Skin epidermis (tissue), 12 donors: ENCODE measurements at regions not wholly inside any gene's neighbourhood (a gene's known extent, or its start where the extent isn't known, plus 50 kb on each side); places are given as distances from the start of the nearest gene placed in this dataset.

ENCODE experiments used
- H3K27ac ChIP-seq, 21 experiments: fragments of 200-600 bp; sonication (generic) in 11 of 21; one replicate each; pipeline ENCODE4 v1.5.0; 2020; ENCODE audit warnings: mild to moderate bottlenecking in 3 of 21, inconsistent platforms in 2 of 21, moderate library complexity in 2 of 21
- H3K4me3 ChIP-seq, 7 experiments: fragments of 200-600 bp; sonication (generic) in 2 of 7; one replicate each; pipeline ENCODE4 v1.5.0; 2020; ENCODE audit warnings: inconsistent platforms in 2 of 7, mild to moderate bottlenecking in 2 of 7, moderate library complexity in 1 of 7

GRCh38 chr15:38864827-38865581 lies 300.4 kb upstream of the RASGRP1 start:
- H3K4me3 ChIP-seq, result no peak overlapping the region

GRCh38 chr15:38867556-38867955 lies 302.9 kb upstream of the RASGRP1 start:
- H3K27ac ChIP-seq, result no peak overlapping the region
- H3K4me3 ChIP-seq, result no peak overlapping the region

More at GRCh38 chr15:38864827-38865581, 300.4 kb upstream of the RASGRP1 start:
- H3K27ac ChIP-seq, result peak overlapping the region in 8 of 21 experiments; percentile 6 to 64 (median 32)

GRCh38 chr15:38868326-38869114 lies 303.9 kb upstream of the RASGRP1 start:
- peak overlapping the region in 1 of 21 experiments; percentile 7 for H3K27ac ChIP-seq
- H3K4me3 ChIP-seq, result no peak overlapping the region

GRCh38 chr15:38871638-38872037 lies 307.0 kb upstream of the RASGRP1 start:
- no peak overlapping the region for H3K27ac ChIP-seq
- H3K4me3 ChIP-seq, result no peak overlapping the region

- no peak overlapping the region for H3K4me3 ChIP-seq
- H3K27ac ChIP-seq, result no peak overlapping the region
These were observed 308.1 kb upstream of the RASGRP1 start for GRCh38 chr15:38872732-38873131.

- no peak overlapping the region for H3K27ac ChIP-seq
- H3K4me3 ChIP-seq, result no peak overlapping the region
These were observed 308.5 kb upstream of the RASGRP1 start for GRCh38 chr15:38873158-38873557.

GRCh38 chr15:38874464-38874863 lies 309.9 kb upstream of the RASGRP1 start:
- no peak overlapping the region for H3K4me3 ChIP-seq
- no peak overlapping the region for H3K27ac ChIP-seq

GRCh38 chr15:38876211-38876610 lies 311.6 kb upstream of the RASGRP1 start:
- H3K27ac ChIP-seq, result no peak overlapping the region
- H3K4me3 ChIP-seq, result no peak overlapping the region

- Histone ChIP-seq H3K27ac (no peak overlapping the region), H3K4me3 (no peak overlapping the region)
These were observed 312.0 kb upstream of the RASGRP1 start for GRCh38 chr15:38876621-38877020.

GRCh38 chr15:38877471-38877870 lies 312.9 kb upstream of the RASGRP1 start:
- Histone ChIP-seq H3K27ac (no peak overlapping the region), H3K4me3 (no peak overlapping the region)

GRCh38 chr15:38878026-38878425 lies 313.4 kb upstream of the RASGRP1 start:
- no peak overlapping the region for H3K27ac ChIP-seq
- H3K4me3 ChIP-seq, result no peak overlapping the region

- no peak overlapping the region for H3K27ac ChIP-seq
- no peak overlapping the region for H3K4me3 ChIP-seq
These were observed 314.3 kb upstream of the RASGRP1 start for GRCh38 chr15:38878926-38879325.

GRCh38 chr15:38879909-38880471 lies 315.4 kb upstream of the RASGRP1 start:
- Histone ChIP-seq H3K27ac (peak overlapping the region in 1 of 21 experiments; percentile 62), H3K4me3 (no peak overlapping the region)

- Histone ChIP-seq H3K27ac (no peak overlapping the region), H3K4me3 (no peak overlapping the region)
These were observed 317.6 kb upstream of the RASGRP1 start for GRCh38 chr15:38882221-38882620.

- H3K4me3 ChIP-seq, result no peak overlapping the region
- H3K27ac ChIP-seq, result peak overlapping the region in 1 of 21 experiments; percentile 16
These were observed 319.4 kb upstream of the RASGRP1 start for GRCh38 chr15:38883987-38884386.

GRCh38 chr15:38885001-38885400 lies 320.4 kb upstream of the RASGRP1 start:
- peak overlapping the region in 2 of 21 experiments; percentile 3 to 38 for H3K27ac ChIP-seq
- no peak overlapping the region for H3K4me3 ChIP-seq

GRCh38 chr15:38885471-38885952 lies 320.9 kb upstream of the RASGRP1 start:
- H3K27ac ChIP-seq, result peak overlapping the region in 2 of 21 experiments; percentile 3 to 38
- H3K4me3 ChIP-seq, result no peak overlapping the region

GRCh38 chr15:38886315-38887163 lies 321.9 kb upstream of the RASGRP1 start:
- Histone ChIP-seq H3K27ac (peak overlapping the region in 3 of 21 experiments; percentile 10 to 22 (median 13)), H3K4me3 (no peak overlapping the region)

GRCh38 chr15:38888701-38889221 lies 324.1 kb upstream of the RASGRP1 start:
- no peak overlapping the region for H3K27ac ChIP-seq
- H3K4me3 ChIP-seq, result no peak overlapping the region
